Loucy (cell line): ENCODE measurements at regions not wholly inside any gene's neighbourhood (a gene's known extent, or its start where the extent isn't known, plus 50 kb on each side); places are given as distances from the start of the nearest gene placed in this dataset.

Source experiments
- EZH2phosphoT487 ChIP-seq: fragments of 200-600 bp; IDR thresholded peaks from 2 replicates; pipeline ENCODE4 v1.6.1; 2018; ENCODE audit warnings: antibody characterized with exemption, mild to moderate bottlenecking, moderate library complexity, borderline replicate concordance
- TF ChIP-seq, protein P1 (sequence below): fragments of 200-600 bp; sonication (generic); conservative IDR thresholded peaks from 2 replicates; pipeline ENCODE4 v1.5.1; 2014; ENCODE audit warnings: mild to moderate bottlenecking, antibody characterized with exemption, low read length

DNA sequence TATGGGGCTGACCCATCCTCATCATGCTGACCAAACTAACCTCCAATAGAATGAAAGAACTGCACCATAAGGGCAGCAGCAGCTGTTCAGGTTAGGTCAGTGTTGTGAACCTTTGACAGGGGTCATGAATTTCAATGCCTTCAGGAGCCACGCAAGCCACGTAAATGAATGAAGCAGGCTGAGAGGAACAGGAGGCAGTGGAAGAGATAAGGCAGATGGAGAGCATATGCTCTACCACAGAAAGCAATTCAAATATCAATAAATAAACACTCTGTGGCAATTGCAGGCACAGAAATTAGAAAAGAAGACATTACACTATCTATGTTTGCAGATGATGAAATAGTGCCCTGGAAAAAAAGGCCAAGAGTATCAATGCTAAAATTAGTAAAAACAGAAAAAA is 56.3 kb downstream of the SCG2 start:
- TF ChIP-seq, protein P1, sequence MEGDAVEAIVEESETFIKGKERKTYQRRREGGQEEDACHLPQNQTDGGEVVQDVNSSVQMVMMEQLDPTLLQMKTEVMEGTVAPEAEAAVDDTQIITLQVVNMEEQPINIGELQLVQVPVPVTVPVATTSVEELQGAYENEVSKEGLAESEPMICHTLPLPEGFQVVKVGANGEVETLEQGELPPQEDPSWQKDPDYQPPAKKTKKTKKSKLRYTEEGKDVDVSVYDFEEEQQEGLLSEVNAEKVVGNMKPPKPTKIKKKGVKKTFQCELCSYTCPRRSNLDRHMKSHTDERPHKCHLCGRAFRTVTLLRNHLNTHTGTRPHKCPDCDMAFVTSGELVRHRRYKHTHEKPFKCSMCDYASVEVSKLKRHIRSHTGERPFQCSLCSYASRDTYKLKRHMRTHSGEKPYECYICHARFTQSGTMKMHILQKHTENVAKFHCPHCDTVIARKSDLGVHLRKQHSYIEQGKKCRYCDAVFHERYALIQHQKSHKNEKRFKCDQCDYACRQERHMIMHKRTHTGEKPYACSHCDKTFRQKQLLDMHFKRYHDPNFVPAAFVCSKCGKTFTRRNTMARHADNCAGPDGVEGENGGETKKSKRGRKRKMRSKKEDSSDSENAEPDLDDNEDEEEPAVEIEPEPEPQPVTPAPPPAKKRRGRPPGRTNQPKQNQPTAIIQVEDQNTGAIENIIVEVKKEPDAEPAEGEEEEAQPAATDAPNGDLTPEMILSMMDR = no peak
- no peak for TF ChIP-seq EZH2phosphoT487
